Hepatocyte (in vitro differentiated cells): ENCODE measurements at regions not wholly inside any gene's neighbourhood (a gene's known extent, or its start where the extent isn't known, plus 50 kb on each side); places are given as distances from the start of the nearest gene placed in this dataset.
"Not testable (repeated sequence)": the region's sequence is repeated elsewhere in the genome, so short reads cannot be mapped to it uniquely, and the experiment has no call there.

Source experiments
- DNase-seq: peaks from one replicate; pipeline ENCODE4 v3.0.0-alpha.2; 2016; ENCODE audit warnings: low spot score
- H2AFZ ChIP-seq: fragments of 200-600 bp; sonication (generic); 2 replicates; pipeline ENCODE4 v1.6.0; 2016; ENCODE audit warnings: antibody characterized with exemption, mild to moderate bottlenecking
- H3K27ac ChIP-seq: fragments of 200-600 bp; sonication (generic); 2 replicates; pipeline ENCODE4 v1.5.1; 2016; ENCODE audit warnings: mild to moderate bottlenecking
- H3K27me3 ChIP-seq: fragments of 200-600 bp; sonication (generic); 2 replicates; pipeline ENCODE4 v1.6.1; 2016
- H3K36me3 ChIP-seq: fragments of 200-600 bp; sonication (generic); replicated peaks from 2 replicates; pipeline ENCODE4 v1.5.1; 2016; ENCODE audit warnings: low read depth; ENCODE audit not compliant: insufficient read depth
- H3K4me1 ChIP-seq: fragments of 200-600 bp; sonication (generic); 2 replicates; pipeline ENCODE4 v1.5.1; 2016; ENCODE audit warnings: mild to moderate bottlenecking, moderate library complexity; ENCODE audit not compliant: insufficient read depth
- H3K4me2 ChIP-seq: fragments of 200-600 bp; sonication (generic); 2 replicates; pipeline ENCODE4 v1.6.0; 2016
- H3K4me3 ChIP-seq: fragments of 200-600 bp; sonication (generic); 2 replicates; pipeline ENCODE4 v1.5.1; 2016; ENCODE audit warnings: mild to moderate bottlenecking
- H3K79me2 ChIP-seq: fragments of 200-600 bp; sonication (generic); 2 replicates; pipeline ENCODE4 v1.6.0; 2017; ENCODE audit warnings: mild to moderate bottlenecking
- H3K9me2 ChIP-seq: fragments of 200-600 bp; sonication (generic); replicated peaks from 2 replicates; pipeline ENCODE4 v1.6.0; 2017; ENCODE audit warnings: mild to moderate bottlenecking; ENCODE audit not compliant: insufficient read depth
- H3K9me3 ChIP-seq: fragments of 200-600 bp; sonication (generic); 2 replicates; pipeline ENCODE4 v1.5.1; 2016; ENCODE audit warnings: low read depth, mild to moderate bottlenecking
- H4K20me1 ChIP-seq: fragments of 200-600 bp; sonication (generic); 2 replicates; pipeline ENCODE4 v1.6.0; 2016; ENCODE audit warnings: mild to moderate bottlenecking; ENCODE audit not compliant: insufficient read depth, poor library complexity, severe bottlenecking
- CTCF ChIP-seq: fragments of 200-600 bp; sonication (generic); IDR thresholded peaks from 2 replicates; pipeline ENCODE4 v1.5.1; 2016; ENCODE audit warnings: antibody characterized with exemption, mild to moderate bottlenecking; ENCODE audit not compliant: poor library complexity
- EZH2 ChIP-seq: fragments of 200-600 bp; sonication (generic); IDR thresholded peaks from 2 replicates; pipeline ENCODE4 v1.6.1; 2016; ENCODE audit warnings: antibody characterized with exemption, mild to moderate bottlenecking, borderline replicate concordance
- EZH2phosphoT487 ChIP-seq: fragments of 200-600 bp; sonication (generic); IDR thresholded peaks from one replicate; pipeline ENCODE4 v1.6.1; 2018; ENCODE audit warnings: antibody characterized with exemption, mild to moderate bottlenecking, low read depth, moderate library complexity; ENCODE audit not compliant: unreplicated experiment, severe bottlenecking
- WGBS: methylation state at CpG from one replicate; pipeline ENCODE4 v1.1.6; 2016; ENCODE audit warnings: low lambda C conversion rate; ENCODE audit errors: missing lambda C conversion rate; 5-methylcytosine and 5-hydroxymethylcytosine counted together

DNA sequence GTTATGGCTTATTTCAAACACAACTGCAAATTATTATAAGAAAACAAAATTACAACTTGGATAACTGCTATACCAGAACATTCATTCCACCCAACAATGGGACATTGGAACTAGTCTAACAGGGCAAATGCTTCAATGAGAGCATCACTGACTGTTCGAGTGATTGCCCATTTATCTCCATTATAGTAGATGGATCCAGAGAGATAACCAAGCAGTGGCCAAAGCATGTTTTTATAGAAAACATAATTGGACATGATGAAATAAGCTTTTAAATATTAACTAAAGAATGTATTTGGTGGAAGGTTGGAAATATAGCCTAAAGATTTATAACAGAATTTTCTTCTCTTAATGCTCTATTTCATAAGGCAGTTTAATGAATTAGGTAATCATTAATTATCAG is 634.8 kb downstream of the NUP35 start:
- 80% methylated on average over 1 of the region's 1 CpG for WGBS
- H3K4me1 ChIP-seq: no peaks in the 10 kb centered on the region
- no peaks in the 10 kb centered on the region for H3K36me3 ChIP-seq
- no peak overlapping the region for H3K4me3 ChIP-seq
- no peaks in the 10 kb centered on the region for H3K9me2 ChIP-seq
- no peaks in the 10 kb centered on the region for H3K79me2 ChIP-seq
- H3K4me2 ChIP-seq: no peak overlapping the region
- H3K9me3 ChIP-seq: no peaks in the 10 kb centered on the region
- H2AFZ ChIP-seq: no peak overlapping the region
- DNase-seq: no peak
- H3K27ac ChIP-seq: no peak overlapping the region
- TF ChIP-seq EZH2 (no peak), CTCF (no peak), EZH2phosphoT487 (no peak)
- no peaks in the 10 kb centered on the region for H3K27me3 ChIP-seq
- H4K20me1 ChIP-seq: no peaks in the 10 kb centered on the region

DNA sequence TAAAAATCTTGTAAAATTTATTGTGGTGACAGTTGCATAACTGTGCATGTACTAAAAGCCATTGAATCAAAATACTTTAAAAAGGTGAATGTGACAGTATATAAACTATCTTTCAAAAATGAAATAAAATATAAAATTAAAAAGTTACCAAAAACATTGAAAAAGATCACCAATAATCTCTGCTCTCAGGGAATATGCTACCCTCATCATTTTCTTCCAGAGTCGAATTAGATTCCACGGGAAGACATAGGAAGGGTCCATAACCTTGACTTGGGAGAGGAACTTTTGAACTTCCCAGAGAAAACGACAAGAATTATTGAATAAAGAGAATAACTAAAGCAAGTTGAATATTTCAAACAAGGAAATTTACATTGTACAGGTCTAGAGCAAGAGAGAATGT is 649.5 kb downstream of the NUP35 start:
- 85% methylated on average over 3 of the region's 3 CpGs for WGBS
- no peaks in the 10 kb centered on the region for H3K79me2 ChIP-seq

GRCh38 chr2:183780072-183780471 is 655.8 kb downstream of the NUP35 start:
- Histone ChIP-seq H3K4me2 (no peak overlapping the region), H3K9me3 (no peaks in the 10 kb centered on the region), H3K4me1 (no peaks in the 10 kb centered on the region), H3K36me3 (no peaks in the 10 kb centered on the region), H3K9me2 (no peaks in the 10 kb centered on the region), H3K27ac (no peak overlapping the region), H3K27me3 (no peaks in the 10 kb centered on the region), H3K79me2 (no peaks in the 10 kb centered on the region), H2AFZ (no peak overlapping the region), H3K4me3 (no peak overlapping the region), H4K20me1 (no peaks in the 10 kb centered on the region)
- 86% methylated on average over 2 of the region's 2 CpGs for WGBS
- TF ChIP-seq EZH2phosphoT487 (no peak), EZH2 (no peak), CTCF (no peak)
- DNase-seq: no peak

More for the DNA sequence above, 649.5 kb downstream of the NUP35 start:
- Histone ChIP-seq H3K9me2 (no peaks in the 10 kb centered on the region), H3K27ac (no peak overlapping the region), H3K4me3 (no peak overlapping the region), H3K4me2 (no peak overlapping the region), H4K20me1 (no peaks in the 10 kb centered on the region), H2AFZ (no peak overlapping the region), H3K27me3 (no peaks in the 10 kb centered on the region), H3K36me3 (no peaks in the 10 kb centered on the region), H3K9me3 (no peaks in the 10 kb centered on the region), H3K4me1 (no peaks in the 10 kb centered on the region)
- DNase-seq: no peak
- TF ChIP-seq EZH2phosphoT487 (no peak), EZH2 (no peak), CTCF (no peak)

GRCh38 chr2:183782436-183782835 is 658.2 kb downstream of the NUP35 start:
- Histone ChIP-seq H3K4me2 (no peak overlapping the region), H3K27ac (no peak overlapping the region), H3K4me1 (no peaks in the 10 kb centered on the region), H3K4me3 (no peak overlapping the region), H3K9me2 (no peaks in the 10 kb centered on the region), H3K79me2 (no peaks in the 10 kb centered on the region), H4K20me1 (no peaks in the 10 kb centered on the region), H3K27me3 (no peaks in the 10 kb centered on the region), H3K36me3 (no peaks in the 10 kb centered on the region), H2AFZ (no peak overlapping the region), H3K9me3 (no peaks in the 10 kb centered on the region)
- TF ChIP-seq CTCF (no peak), EZH2 (no peak), EZH2phosphoT487 (no peak)
- 33% methylated on average over 1 of the region's 1 CpG for WGBS
- DNase-seq: no peak

- H3K4me2 ChIP-seq: not testable (repeated sequence)
- WGBS: 84% methylated on average over 8 of the region's 8 CpGs
Observed at GRCh38 chr2:183788796-183789195, 664.6 kb downstream of the NUP35 start.

More at GRCh38 chr2:183788796-183789195, 664.6 kb downstream of the NUP35 start:
- H3K4me3 ChIP-seq, H3K79me2 ChIP-seq, H3K9me2 ChIP-seq, H3K27ac ChIP-seq, H3K36me3 ChIP-seq, H3K27me3 ChIP-seq, H3K4me1 ChIP-seq, DNase-seq, H3K9me3 ChIP-seq, H4K20me1 ChIP-seq, H2AFZ ChIP-seq: not testable (repeated sequence)
